Upper lobe of left lung (tissue), 4 donors: ENCODE measurements at regions not wholly inside any gene's neighbourhood (a gene's known extent, or its start where the extent isn't known, plus 50 kb on each side); places are given as distances from the start of the nearest gene placed in this dataset.

ENCODE experiments used
- CTCF ChIP-seq, 6 experiments: fragments of 450-650 bp in 4 of 6; fragments of 200-600 bp in 2 of 6; sonication (generic) in 2 of 6; IDR thresholded peaks; one replicate each; pipeline ENCODE4 v1.5.1; 2016 to 2019; ENCODE audit warnings: antibody characterized with exemption in 6 of 6
- EP300 ChIP-seq, 4 donors: sonication (generic); formaldehyde crosslinking; IDR thresholded peaks; one replicate each; pipeline ENCODE4 v1.5.1; 2017; ENCODE audit warnings: antibody characterized with exemption in 4 of 4, control low read depth in 2 of 4
- POLR2A ChIP-seq, 4 donors: fragments of 450-650 bp; IDR thresholded peaks; one replicate each; pipeline ENCODE4 v1.5.1; 2016 to 2017; ENCODE audit warnings: antibody characterized with exemption in 4 of 4, mild to moderate bottlenecking in 2 of 4
- POLR2AphosphoS5 ChIP-seq, 2 donors: sonication (generic); formaldehyde crosslinking; IDR thresholded peaks; one replicate each; pipeline ENCODE4 v1.5.1; 2017; ENCODE audit warnings: antibody characterized with exemption in 2 of 2

- no peak for TF ChIP-seq CTCF (IDR thresholded peaks at IDR 0.05)
- TF ChIP-seq POLR2A (IDR thresholded peaks at IDR 0.05), result no peak
- TF ChIP-seq POLR2AphosphoS5 (IDR thresholded peaks at IDR 0.05), result no peak
- no peak for TF ChIP-seq EP300 (IDR thresholded peaks at IDR 0.05)
Measured at GRCh38 chr7:46237466-46237865, 316.4 kb upstream of the IGFBP3 start.
